ENCODE measurements at regions not wholly inside any gene's neighbourhood (a gene's known extent, or its start where the extent isn't known, plus 50 kb on each side); places are given as distances from the start of the nearest gene placed in this dataset.

- DNase-seq (ENCODE audit: low read depth in 2 of 2, low spot score in 1 of 2): no peak
These were observed 188.4 kb upstream of the NAV2 start for GRCh38 chr11:19524171-19524671.

- DNase-seq (ENCODE audit: low read depth in 2 of 2, low spot score in 1 of 2): no peak
These were observed 192.0 kb upstream of the NAV2 start for GRCh38 chr11:19520681-19521080.

- no peak for DNase-seq (ENCODE audit: low read depth in 2 of 2, low spot score in 1 of 2)
These were observed 192.6 kb upstream of the NAV2 start for GRCh38 chr11:19519912-19520641.

GRCh38 chr11:19519353-19519752 lies 193.3 kb upstream of the NAV2 start:
- no peak for DNase-seq (ENCODE audit: low read depth in 2 of 2, low spot score in 1 of 2)

- no peak for DNase-seq (ENCODE audit: low read depth in 2 of 2, low spot score in 1 of 2)
These were observed 199.4 kb upstream of the NAV2 start for GRCh38 chr11:19513253-19513652.

GRCh38 chr11:19512618-19513017 lies 200.0 kb upstream of the NAV2 start:
- no peak for DNase-seq (ENCODE audit: low read depth in 2 of 2, low spot score in 1 of 2)

GRCh38 chr11:19511413-19512183 lies 201.0 kb upstream of the NAV2 start:
- DNase-seq (ENCODE audit: low read depth in 2 of 2, low spot score in 1 of 2): no peak

- no peak for DNase-seq (ENCODE audit: low read depth in 2 of 2, low spot score in 1 of 2)
These were observed 201.6 kb upstream of the NAV2 start for GRCh38 chr11:19511066-19511412.

- no peak for DNase-seq (ENCODE audit: low read depth in 2 of 2, low spot score in 1 of 2)
These were observed 202.2 kb upstream of the NAV2 start for GRCh38 chr11:19510468-19510867.

- DNase-seq (ENCODE audit: low read depth in 2 of 2, low spot score in 1 of 2): no peak
These were observed 203.4 kb upstream of the NAV2 start for GRCh38 chr11:19509215-19509614.

- no peak for DNase-seq (ENCODE audit: low read depth in 2 of 2, low spot score in 1 of 2)
These were observed 204.5 kb upstream of the NAV2 start for GRCh38 chr11:19508165-19508564.

GRCh38 chr11:19506816-19507486 lies 205.7 kb upstream of the NAV2 start:
- DNase-seq (ENCODE audit: low read depth in 2 of 2, low spot score in 1 of 2): no peak

- no peak for DNase-seq (ENCODE audit: low read depth in 2 of 2, low spot score in 1 of 2)
These were observed 209.9 kb upstream of the NAV2 start for GRCh38 chr11:19502691-19503253.

GRCh38 chr11:19501631-19502030 lies 211.0 kb upstream of the NAV2 start:
- DNase-seq (ENCODE audit: low read depth in 2 of 2, low spot score in 1 of 2): no peak

- DNase-seq (ENCODE audit: low read depth in 2 of 2, low spot score in 1 of 2): no peak
These were observed 212.6 kb upstream of the NAV2 start for GRCh38 chr11:19499999-19500398.

GRCh38 chr11:19499026-19499669 lies 213.5 kb upstream of the NAV2 start:
- no peak for DNase-seq (ENCODE audit: low read depth in 2 of 2, low spot score in 1 of 2)

- no peak for DNase-seq (ENCODE audit: low read depth in 2 of 2, low spot score in 1 of 2)
These were observed 219.0 kb upstream of the NAV2 start for GRCh38 chr11:19493446-19494213.

GRCh38 chr11:19482319-19483100 lies 230.1 kb upstream of the NAV2 start:
- no peak for DNase-seq (ENCODE audit: low read depth in 2 of 2, low spot score in 1 of 2)

GRCh38 chr11:19480540-19480939 lies 232.1 kb upstream of the NAV2 start:
- DNase-seq (ENCODE audit: low read depth in 2 of 2, low spot score in 1 of 2): no peak

- no peak for DNase-seq (ENCODE audit: low read depth in 2 of 2, low spot score in 1 of 2)
These were observed 233.7 kb upstream of the NAV2 start for GRCh38 chr11:19478891-19479290.
